GM21825 (cell line): ENCODE measurements at regions not wholly inside any gene's neighbourhood (a gene's known extent, or its start where the extent isn't known, plus 50 kb on each side); places are given as distances from the start of the nearest gene placed in this dataset.

Experiments used
- ATAC-seq: cut with Tn5 transposase; IDR thresholded peaks from one replicate; pipeline ENCODE4 v1.9.1; 2021; ENCODE audit warnings: mild to moderate bottlenecking, moderate library complexity; ENCODE audit not compliant: unreplicated experiment

- no peak for ATAC-seq
These were observed 230.8 kb upstream of the CST7 start for GRCh38 chr20:24718277-24718676.

DNA sequence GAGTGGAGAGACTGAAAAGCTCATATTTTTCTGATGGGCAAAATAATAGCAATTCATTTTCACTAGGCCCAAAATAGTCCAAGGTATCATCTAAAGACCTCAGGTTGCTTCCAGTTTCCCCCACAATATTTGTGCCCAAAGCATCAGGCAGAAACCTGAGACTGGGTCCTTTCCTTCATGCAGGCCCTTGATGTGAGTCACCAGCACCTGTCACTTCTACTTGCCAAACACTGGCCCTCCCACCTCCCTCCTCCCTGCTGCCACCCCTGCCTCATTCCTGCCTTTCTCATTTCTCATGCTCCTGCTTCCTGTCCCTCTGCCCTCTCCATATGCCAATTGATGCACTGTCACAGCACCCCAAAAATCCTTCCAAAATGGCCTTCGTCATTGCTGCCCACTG lies 230.4 kb upstream of the CST7 start:
- ATAC-seq, result no peak

DNA sequence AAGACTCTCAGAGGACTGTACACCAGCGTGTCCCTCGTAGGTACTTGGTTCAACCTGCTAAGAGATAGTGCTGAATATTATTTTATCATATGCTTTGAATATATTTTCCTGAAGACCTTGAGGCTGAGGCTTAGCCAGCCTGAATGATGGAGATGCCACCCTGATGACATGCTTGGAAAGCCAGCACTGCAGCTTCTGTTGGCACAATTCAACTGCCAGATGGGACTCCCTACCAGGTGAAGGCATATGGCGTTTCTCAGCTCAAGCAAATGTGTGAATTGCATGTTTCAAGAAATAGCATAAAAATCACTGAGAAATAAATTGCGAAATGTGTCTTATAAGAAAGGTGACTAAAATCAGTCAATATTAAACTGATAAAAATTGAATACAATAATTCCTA lies 228.1 kb upstream of the CST7 start:
- no peak for ATAC-seq

- ATAC-seq, result no peak
These were observed 227.0 kb upstream of the CST7 start for GRCh38 chr20:24721891-24722568.

DNA sequence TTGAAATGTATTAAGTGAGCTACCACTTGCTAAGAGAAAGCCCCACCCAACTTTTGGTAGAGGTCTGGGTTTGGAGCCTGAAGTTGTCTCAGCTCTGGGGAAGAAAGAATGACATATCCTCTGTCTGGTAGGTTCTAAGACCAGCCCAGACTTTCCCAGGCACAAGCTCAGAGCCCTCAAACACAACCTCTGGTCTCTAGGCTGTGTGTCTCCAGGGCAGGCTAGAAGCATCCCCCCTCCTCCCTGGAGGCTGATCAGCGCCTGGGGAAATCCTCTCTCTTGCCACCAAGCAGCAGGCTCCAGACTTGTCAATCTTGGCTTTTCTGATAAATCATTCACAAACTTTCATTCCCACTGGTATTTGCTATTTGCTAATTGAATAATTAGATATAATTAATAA lies 226.5 kb upstream of the CST7 start:
- ATAC-seq, result no peak

DNA sequence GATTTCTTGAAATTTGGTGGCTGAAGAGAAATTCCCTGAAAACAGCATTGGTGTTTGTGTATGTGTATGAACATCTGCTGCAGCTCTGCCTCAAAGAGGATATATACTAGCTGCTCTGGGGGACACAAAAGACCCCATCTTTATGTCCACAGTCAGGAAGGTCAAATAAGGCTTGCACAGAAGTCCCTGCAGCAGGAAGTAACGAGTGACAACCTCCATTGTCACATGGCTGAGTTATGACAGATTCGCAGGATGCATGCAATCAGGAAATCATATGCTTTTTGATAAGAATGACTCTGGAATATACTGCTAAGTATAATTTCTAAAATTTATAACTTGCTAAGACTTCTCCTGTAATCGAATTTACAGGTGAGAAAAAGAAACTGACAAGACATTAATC lies 225.9 kb upstream of the CST7 start:
- no peak for ATAC-seq

DNA sequence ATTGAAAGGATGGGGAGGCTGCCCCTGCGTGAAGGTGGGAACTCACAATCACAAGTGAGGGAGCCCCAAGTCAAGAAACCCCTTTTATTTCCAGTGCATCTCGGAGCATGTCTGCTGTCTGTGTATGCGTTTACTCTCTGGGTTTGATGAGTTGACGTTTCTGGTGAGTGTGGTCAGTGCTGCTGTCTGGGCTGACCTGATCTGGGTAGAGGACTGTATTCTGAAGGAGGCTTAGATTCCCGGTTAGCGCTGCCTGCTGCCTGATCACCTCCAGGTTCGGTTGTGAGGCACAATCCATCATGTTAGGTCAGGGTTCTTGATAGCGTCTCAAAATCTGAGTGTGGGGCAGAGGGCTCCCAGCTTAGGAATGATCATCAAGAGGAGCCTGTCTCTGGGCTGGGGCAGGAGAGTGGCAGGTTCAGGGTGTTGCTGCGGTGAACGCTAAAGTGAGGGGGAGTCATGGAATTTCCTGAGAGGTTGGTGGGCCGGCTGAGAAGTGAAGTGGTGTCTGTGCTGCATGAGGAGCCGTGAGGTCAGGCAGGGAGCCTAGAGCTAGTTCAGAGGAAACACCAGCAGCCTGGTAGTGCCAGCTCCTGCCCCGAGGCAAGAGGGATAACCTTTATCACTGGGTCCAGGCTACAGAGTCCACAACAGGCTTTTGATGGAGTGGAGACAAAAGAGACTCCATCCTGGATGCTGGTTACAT lies 225.3 kb upstream of the CST7 start:
- ATAC-seq, result no peak

DNA sequence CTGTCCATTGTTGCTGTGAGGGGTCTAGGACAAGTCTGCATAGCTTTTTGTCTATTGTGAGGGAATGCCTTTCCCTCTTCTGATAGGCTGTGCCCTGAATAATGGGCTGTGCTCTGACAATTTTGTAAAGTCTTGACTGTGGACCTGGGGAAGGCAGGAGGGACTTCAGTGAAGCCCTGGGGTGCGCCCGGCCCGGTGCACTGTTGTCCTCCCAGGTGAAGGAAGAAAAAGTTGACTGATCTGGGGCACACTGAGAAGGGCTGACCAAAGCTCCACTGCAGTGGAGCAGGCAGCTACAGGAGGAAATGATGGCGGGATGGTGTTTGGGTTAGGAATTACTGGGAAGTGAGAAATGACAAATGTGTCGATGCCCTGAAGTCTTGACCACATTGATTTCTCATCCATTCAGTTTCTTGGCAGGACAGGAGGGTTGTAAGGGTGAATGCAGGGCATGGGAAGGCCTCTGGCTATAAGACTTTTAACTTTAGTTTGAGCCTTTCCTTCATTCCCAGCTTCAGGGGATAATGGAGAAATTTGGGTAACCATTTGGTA lies 224.0 kb upstream of the CST7 start:
- no peak for ATAC-seq

DNA sequence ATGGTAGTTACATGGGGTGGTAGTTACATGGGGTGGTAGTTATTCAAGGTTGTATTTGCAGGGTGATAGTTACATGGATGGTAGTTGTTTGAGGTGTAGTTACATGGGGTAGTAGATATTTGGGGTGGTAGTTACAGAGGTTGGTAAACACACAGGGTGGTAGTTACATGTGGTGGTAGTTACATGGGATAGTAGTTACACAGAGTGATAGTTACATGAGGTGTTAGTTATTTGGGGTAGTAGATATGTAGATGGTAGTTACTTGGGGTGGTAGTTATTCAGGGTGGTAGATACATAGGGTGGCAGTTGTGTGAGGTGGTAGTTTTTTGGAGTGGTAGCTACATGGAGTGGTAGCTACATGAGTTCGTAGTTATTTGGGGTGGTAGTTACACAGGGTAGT lies 221.3 kb upstream of the CST7 start:
- ATAC-seq, result no peak

GRCh38 chr20:24729896-24730605 lies 219.0 kb upstream of the CST7 start:
- ATAC-seq, result no peak

GRCh38 chr20:24730750-24731149 lies 218.3 kb upstream of the CST7 start:
- ATAC-seq, result no peak

GRCh38 chr20:24731312-24731711 lies 217.8 kb upstream of the CST7 start:
- ATAC-seq, result no peak

DNA sequence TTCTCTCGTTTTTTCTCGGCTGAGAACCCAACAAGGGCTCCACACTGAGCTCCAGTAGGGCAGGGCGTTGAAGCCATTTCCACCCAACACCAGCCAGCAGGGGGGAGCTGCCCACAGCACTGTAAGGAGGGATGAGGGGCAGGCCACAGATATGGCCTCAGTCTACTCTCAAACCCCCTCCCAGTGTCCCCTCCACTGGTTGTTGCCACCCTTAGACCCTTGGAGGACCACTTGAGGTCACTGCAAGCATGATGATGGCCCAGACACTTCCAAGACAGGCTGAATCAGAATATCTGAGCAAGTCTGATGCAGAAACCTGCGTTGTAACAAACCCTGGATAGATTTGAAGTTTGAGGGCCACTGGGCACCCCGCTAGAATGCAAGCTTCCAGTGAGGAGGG lies 217.0 kb upstream of the CST7 start:
- ATAC-seq, result no peak

DNA sequence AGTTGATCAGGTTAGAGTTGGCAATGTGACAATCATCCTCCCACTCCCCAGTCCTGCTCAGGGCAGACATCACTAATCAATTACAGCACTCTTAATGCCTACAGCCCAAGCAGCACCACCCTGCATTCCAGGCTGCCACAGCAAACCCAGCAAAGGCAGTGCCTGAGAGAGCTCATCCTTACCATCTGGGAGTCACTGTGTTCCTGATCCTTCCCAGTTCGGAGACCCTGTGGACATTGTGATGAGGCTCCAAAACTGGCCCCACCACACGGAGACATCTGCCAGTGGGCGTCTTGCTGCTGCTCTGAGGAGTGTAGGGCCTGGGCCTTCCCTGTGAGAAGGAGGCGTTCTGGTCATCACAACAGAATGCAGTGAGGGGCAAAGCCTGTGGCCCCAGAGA lies 216.5 kb upstream of the CST7 start:
- no peak for ATAC-seq

DNA sequence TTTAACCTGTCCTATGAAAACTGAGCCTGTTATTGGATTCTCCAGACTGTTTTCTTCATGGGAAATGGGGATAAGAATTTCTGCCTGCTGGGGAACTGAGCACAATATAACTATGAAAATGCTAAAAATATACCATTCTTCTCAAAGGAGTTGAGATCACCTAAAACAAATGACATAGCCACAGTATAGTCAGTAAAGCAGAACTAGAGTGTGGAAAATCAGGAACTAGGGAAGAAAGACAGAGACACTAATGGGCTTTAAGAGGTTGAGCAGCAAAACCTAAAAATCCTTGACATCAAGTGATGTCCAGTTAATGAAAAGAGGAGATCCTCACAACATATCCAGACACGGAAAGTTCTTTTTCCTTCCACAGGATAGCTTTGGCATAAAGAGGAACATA lies 215.7 kb upstream of the CST7 start:
- ATAC-seq, result no peak

GRCh38 chr20:24734139-24734538 lies 214.9 kb upstream of the CST7 start:
- ATAC-seq, result no peak

- no peak for ATAC-seq
These were observed 213.8 kb upstream of the CST7 start for GRCh38 chr20:24735263-24735662.

- no peak for ATAC-seq
These were observed 212.8 kb upstream of the CST7 start for GRCh38 chr20:24736131-24736843.

DNA sequence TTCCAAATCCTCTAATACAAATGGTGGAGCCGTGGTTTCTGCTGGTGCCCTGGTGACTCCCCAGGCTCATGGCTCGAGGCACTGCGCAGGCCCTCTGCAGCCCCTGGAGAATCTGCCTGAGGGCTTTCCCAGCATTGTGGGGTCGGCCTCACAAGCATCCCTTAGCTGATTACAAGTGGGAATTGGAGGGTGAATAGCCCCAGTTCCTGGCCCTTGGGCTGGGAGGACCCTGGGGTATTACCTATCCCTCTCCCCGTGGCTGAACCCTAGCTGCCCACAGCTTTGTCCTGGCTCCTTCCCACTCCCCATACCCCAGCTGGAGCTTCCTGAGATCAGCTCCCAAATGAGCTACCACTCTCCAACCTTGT lies 212.2 kb upstream of the CST7 start:
- no peak for ATAC-seq

DNA sequence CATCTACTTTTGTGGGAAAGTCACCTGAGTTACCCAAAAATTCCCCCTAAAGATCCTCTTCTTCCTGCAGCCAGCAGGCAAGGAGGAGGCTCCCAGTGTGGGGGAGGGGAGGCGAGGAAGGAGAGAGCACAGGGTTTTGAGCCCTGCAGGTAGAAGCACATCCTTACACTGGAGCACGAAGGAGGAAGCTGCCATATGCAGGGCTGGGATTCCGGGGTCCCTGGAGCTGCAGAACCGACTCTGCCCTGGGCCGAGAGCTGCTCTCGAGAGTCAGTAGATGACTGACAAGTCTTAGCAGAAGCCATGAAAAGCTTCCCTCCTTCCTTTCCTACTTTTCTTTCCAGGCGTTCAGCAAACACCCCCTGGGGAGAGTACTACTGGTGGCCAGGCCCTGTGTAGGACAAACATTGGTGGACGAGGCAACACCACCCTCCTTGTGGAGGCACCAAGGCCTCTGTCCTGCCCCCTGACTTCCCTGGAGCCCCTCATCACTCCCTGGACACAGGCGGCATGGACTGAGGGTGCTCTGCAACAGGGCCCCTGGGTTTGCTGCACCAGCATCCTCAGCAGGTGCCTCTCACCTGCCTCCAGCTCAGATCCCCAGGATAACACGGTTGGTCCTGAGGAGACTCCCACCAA lies 211.7 kb upstream of the CST7 start:
- ATAC-seq, result no peak
